K562 (cell line): ENCODE measurements at regions not wholly inside any gene's neighbourhood (a gene's known extent, or its start where the extent isn't known, plus 50 kb on each side); places are given as distances from the start of the nearest gene placed in this dataset.

Experiments
- ATAC-seq: fragments of 200-7000 bp; cut with Tn5 transposase; 3 replicates; pipeline ENCODE4 v1.9.1; 2020; ENCODE audit warnings: moderate library complexity
- BruUV-seq: library from RNA; stranded (reverse); fragments of 400-500 nt; replicated peaks from 2 replicates; lab custom pipeline; 2021; lab: Mats Ljungman, UMichigan
- CTCF ChIA-PET: fragments of 300-600 bp; formaldehyde crosslinking; extraction: SDS; loops from one replicate; lab custom pipeline; 2021; ENCODE audit warnings: low intra/inter-chr PET ratio; lab: Yijun Ruan, JAX
- POLR2A ChIA-PET: fragments of 300-600, 350-650 bp; sonication (Branson Sonifier 250); formaldehyde crosslinking; extraction: SDS; loops from one replicate; lab custom pipeline; 2021; ENCODE audit warnings: antibody characterized with exemption, inconsistent platforms; lab: Yijun Ruan, JAX
- DNase-seq, 4 experiments: peaks; one replicate each; pipeline versions ENCODE4 v3.0.0 to v3.0.0-alpha.2; 2011 to 2018; ENCODE audit warnings: low spot score in 3 of 4, mixed read lengths in 3 of 4; ENCODE audit errors: extremely low read depth in 1 of 4
- FAIRE-seq: peaks from 2 replicates; lab custom pipeline; 2011; peaks lifted over from hg19 to GRCh38; lab: Jason Lieb, UNC
- H2AFZ ChIP-seq: 2 replicates; pipeline ENCODE4 v1.6.0; 2011; ENCODE audit warnings: low read depth, low read length, control low read depth, inconsistent platforms
- H3K27ac ChIP-seq: fragments of 200-600 bp; 3 replicates; pipeline ENCODE4 v1.8.0; 2011; ENCODE audit warnings: low read depth, mild to moderate bottlenecking, control low read depth, inconsistent platforms, low read length, moderate library complexity, mixed read lengths; ENCODE audit errors: extremely low read depth
- H3K27me3 ChIP-seq, 2 experiments: fragments of 300-600 bp in 1 of 2; 2 replicates in 1 of 2; 3 replicates in 1 of 2; pipeline versions ENCODE4 v1.6.0 to v1.8.0; 2011; ENCODE audit warnings: inconsistent platforms in 2 of 2, low read length in 2 of 2, mild to moderate bottlenecking in 1 of 2, mixed read lengths in 1 of 2, moderate library complexity in 1 of 2; ENCODE audit not compliant: control insufficient read depth in 2 of 2, insufficient read depth in 2 of 2
- H3K36me3 ChIP-seq: fragments of 300-600 bp; 3 replicates; pipeline ENCODE4 v1.8.0; 2011; ENCODE audit warnings: mild to moderate bottlenecking, low read length, inconsistent platforms; ENCODE audit not compliant: control insufficient read depth, insufficient read depth
- H3K4me1 ChIP-seq, 2 experiments: fragments of 200-600 bp in 1 of 2; replicated peaks in 1 of 2; 2 replicates in 1 of 2; 3 replicates in 1 of 2; pipeline versions ENCODE4 v1.5.1 to v1.8.0; 2011; ENCODE audit warnings: inconsistent platforms in 2 of 2, low read length in 2 of 2, mild to moderate bottlenecking in 1 of 2, mixed read lengths in 1 of 2, moderate library complexity in 1 of 2; ENCODE audit not compliant: control insufficient read depth in 2 of 2, insufficient read depth in 2 of 2
- H3K4me2 ChIP-seq: 2 replicates; pipeline ENCODE4 v1.6.1; 2011; ENCODE audit warnings: low read length, control low read depth, inconsistent platforms, mixed read lengths; ENCODE audit not compliant: insufficient read depth
- H3K4me3 ChIP-seq: fragments of 200-600 bp; sonication (generic), shearing (Covaris generic); 2 replicates; pipeline ENCODE4 v1.5.1; 2016; ENCODE audit warnings: control low read depth, inconsistent platforms
- H3K79me2 ChIP-seq: fragments of 200-600 bp; 3 replicates; pipeline ENCODE4 v1.8.0; 2011; ENCODE audit warnings: low read length, inconsistent platforms; ENCODE audit not compliant: control insufficient read depth, insufficient read depth
- H3K9ac ChIP-seq, 2 experiments: 2 replicates each; pipeline versions ENCODE4 v1.6.0 to v1.6.1; 2011; ENCODE audit warnings: low read depth in 2 of 2, low read length in 2 of 2, control low read depth in 1 of 2, inconsistent platforms in 1 of 2, mild to moderate bottlenecking in 1 of 2, mixed read lengths in 1 of 2; ENCODE audit not compliant: insufficient read depth in 1 of 2
- H3K9me1 ChIP-seq: one replicate; pipeline ENCODE4 v1.6.0; 2011; ENCODE audit warnings: inconsistent platforms, mild to moderate bottlenecking, low read length, moderate library complexity; ENCODE audit not compliant: control insufficient read depth, insufficient read depth
- H3K9me3 ChIP-seq: replicated peaks from 2 replicates; pipeline ENCODE4 v1.5.1; 2011; ENCODE audit warnings: low read depth, low read length, inconsistent platforms; ENCODE audit not compliant: control insufficient read depth, insufficient read depth
- H4K20me1 ChIP-seq: replicated peaks from 2 replicates; pipeline ENCODE4 v1.6.1; 2011; ENCODE audit warnings: low read length, inconsistent platforms, mixed read lengths; ENCODE audit not compliant: control insufficient read depth, insufficient read depth
- DACH1 ChIP-seq: fragments of 450-650 bp; IDR thresholded peaks from 2 replicates; pipeline ENCODE4 v1.6.1; 2018; ENCODE audit not compliant: partially characterized antibody
- FOXJ3 ChIP-seq: sonication (generic); formaldehyde crosslinking; IDR thresholded peaks from 2 replicates; pipeline ENCODE4 v1.4.0; 2020; ENCODE audit warnings: mild to moderate bottlenecking, missing genetic modification reagents
- GABPA ChIP-seq: fragments of 200-800 bp; sonication (Bioruptor generic); conservative IDR thresholded peaks from 2 replicates; pipeline ENCODE4 v1.6.1; 2016; ENCODE audit warnings: low read depth, missing genetic modification characterization, missing compliant biosample characterization
- PPARD ChIP-seq: fragments of 250-450 bp; sonication (Bioruptor Pico); IDR thresholded peaks from 2 replicates; pipeline ENCODE4 v1.8.0; 2022; ENCODE audit warnings: inconsistent platforms, mild to moderate bottlenecking, moderate library complexity
- SRSF7 ChIP-seq: fragments of 200-400 bp; formaldehyde crosslinking; optimal IDR thresholded peaks from 2 replicates; pipeline ENCODE3; 2017; ENCODE audit warnings: mild to moderate bottlenecking, low read depth, low read length
- TAF1 ChIP-seq: IDR thresholded peaks from 2 replicates; pipeline ENCODE4 v1.6.1; 2011; ENCODE audit warnings: mild to moderate bottlenecking, low read length, moderate library complexity; ENCODE audit not compliant: insufficient read depth, control insufficient read depth, severe bottlenecking; ENCODE audit errors: extremely low read depth
- TCF3 ChIP-seq: sonication (generic); formaldehyde crosslinking; IDR thresholded peaks from 2 replicates; pipeline ENCODE4 v1.4.0; 2020; ENCODE audit warnings: mild to moderate bottlenecking, missing genetic modification reagents
- ZNF12 ChIP-seq: sonication (generic); formaldehyde crosslinking; IDR thresholded peaks from 2 replicates; pipeline ENCODE4 v1.4.0; 2020; ENCODE audit warnings: mild to moderate bottlenecking, missing genetic modification reagents
- WGBS: fragments of 100-300 bp; shearing (Covaris generic); methylation state at CpG from one replicate; pipeline ENCODE4 v1.1.6; 2016; ENCODE audit warnings: low coverage, mixed read lengths; ENCODE audit not compliant: insufficient coverage; ENCODE audit errors: missing lambda C conversion rate; 5-methylcytosine and 5-hydroxymethylcytosine counted together
- in situ Hi-C: fragments of 300-500 bp; cut with MboI; formaldehyde crosslinking; loops from 4 replicates; pipeline ENCODE4 v1.15.0; 2018; ENCODE audit warnings: inconsistent platforms, mixed read lengths
- intact Hi-C: fragments of 100-400 bp; cut with micrococcal nuclease; formaldehyde crosslinking; loops from 2 replicates; pipeline ENCODE4 v1.14.2; 2022
- TF ChIP-seq, protein P1 (sequence below): IDR thresholded peaks from 3 replicates; pipeline ENCODE4 v1.6.1; 2011; ENCODE audit warnings: borderline replicate concordance, mild to moderate bottlenecking; ENCODE audit not compliant: insufficient read length, insufficient read depth
- TF ChIP-seq, protein P2 (sequence below): fragments of 450-650 bp; IDR thresholded peaks from 2 replicates; pipeline ENCODE4 v1.6.1; 2018; ENCODE audit warnings: mild to moderate bottlenecking, low read depth; ENCODE audit not compliant: partially characterized antibody
- TF ChIP-seq, protein P3 (sequence below): fragments of 450-650 bp; IDR thresholded peaks from 2 replicates; pipeline ENCODE4 v1.6.1; 2016; ENCODE audit warnings: low read depth

DNA sequence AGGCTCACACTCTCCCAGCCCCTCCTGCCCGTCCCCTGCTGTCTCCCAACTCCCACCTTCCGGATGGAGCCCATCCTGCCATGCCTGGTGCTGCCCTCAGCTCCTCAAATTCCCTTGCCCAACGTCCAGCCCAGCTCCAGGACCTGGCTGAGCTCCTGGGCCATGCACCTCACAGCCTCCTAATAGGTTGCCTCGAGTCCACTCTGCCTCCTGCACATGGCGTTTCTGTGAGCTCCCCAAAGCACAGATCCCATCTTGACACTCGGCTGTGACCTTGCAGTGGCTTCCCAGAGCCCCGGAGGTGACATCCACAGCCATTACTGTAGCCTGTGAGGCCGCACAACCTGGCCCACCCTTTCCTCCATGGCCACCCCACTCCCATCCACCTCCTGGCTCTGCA lies 191.9 kb upstream of the SALL3 start:
- no peaks in the 10 kb centered on the region; a peak in 1 of 5 replicates for H3K4me1 ChIP-seq
- ChIA-PET POLR2A (interaction anchor here (0.6 kb wide), 1 partner anchor 525 kb away, joined by 3 read pairs; no protein-coding TSS in a partner anchor), CTCF (no interaction called here)
- H3K79me2 ChIP-seq, result no peaks in the 10 kb centered on the region
- whole genome bisulfite sequencing, result 0% methylated on average over 2 of the region's 8 CpGs
- ATAC-seq (no peak), DNase-seq (no peak), FAIRE-seq (no peak)
- peaks cover 0 to 21% of the 10 kb centered on the region in 2 experiments; a peak in 2 of 5 replicates for H3K27me3 ChIP-seq
- H2AFZ ChIP-seq, result no peak overlapping the region
- no peaks in the 10 kb centered on the region for H3K9me1 ChIP-seq
- no peaks in the 10 kb centered on the region for H3K36me3 ChIP-seq
- intact Hi-C loops, result no loop called here
- H3K9me3 ChIP-seq, result no peaks in the 10 kb centered on the region
- no peak overlapping the region for H3K9ac ChIP-seq
- no peak overlapping the region for H3K4me3 ChIP-seq
- no peaks in the 10 kb centered on the region for H4K20me1 ChIP-seq
- no peak overlapping the region for H3K4me2 ChIP-seq
- H3K27ac ChIP-seq, result no peak overlapping the region
- BruUV-seq, result no TSS peak
- in situ Hi-C loops, result no loop called here
- no peak for TF ChIP-seq PPARD
- TF ChIP-seq TCF3, result no peak
- no peak for TF ChIP-seq DACH1
- TF ChIP-seq ZNF12 (CRISPR knock-in tag), result no peak
- no peak for TF ChIP-seq GABPA (tag)
- TF ChIP-seq, protein P1, sequence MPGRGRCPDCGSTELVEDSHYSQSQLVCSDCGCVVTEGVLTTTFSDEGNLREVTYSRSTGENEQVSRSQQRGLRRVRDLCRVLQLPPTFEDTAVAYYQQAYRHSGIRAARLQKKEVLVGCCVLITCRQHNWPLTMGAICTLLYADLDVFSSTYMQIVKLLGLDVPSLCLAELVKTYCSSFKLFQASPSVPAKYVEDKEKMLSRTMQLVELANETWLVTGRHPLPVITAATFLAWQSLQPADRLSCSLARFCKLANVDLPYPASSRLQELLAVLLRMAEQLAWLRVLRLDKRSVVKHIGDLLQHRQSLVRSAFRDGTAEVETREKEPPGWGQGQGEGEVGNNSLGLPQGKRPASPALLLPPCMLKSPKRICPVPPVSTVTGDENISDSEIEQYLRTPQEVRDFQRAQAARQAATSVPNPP, result no peak
- TF ChIP-seq, protein P2, sequence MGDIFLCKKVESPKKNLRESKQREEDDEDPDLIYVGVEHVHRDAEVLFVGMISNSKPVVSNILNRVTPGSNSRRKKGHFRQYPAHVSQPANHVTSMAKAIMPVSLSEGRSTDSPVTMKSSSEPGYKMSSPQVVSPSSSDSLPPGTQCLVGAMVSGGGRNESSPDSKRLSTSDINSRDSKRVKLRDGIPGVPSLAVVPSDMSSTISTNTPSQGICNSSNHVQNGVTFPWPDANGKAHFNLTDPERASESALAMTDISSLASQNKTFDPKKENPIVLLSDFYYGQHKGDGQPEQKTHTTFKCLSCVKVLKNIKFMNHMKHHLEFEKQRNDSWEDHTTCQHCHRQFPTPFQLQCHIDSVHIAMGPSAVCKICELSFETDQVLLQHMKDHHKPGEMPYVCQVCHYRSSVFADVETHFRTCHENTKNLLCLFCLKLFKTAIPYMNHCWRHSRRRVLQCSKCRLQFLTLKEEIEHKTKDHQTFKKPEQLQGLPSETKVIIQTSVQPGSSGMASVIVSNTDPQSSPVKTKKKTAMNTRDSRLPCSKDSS, result no peak
- TF ChIP-seq, protein P3, sequence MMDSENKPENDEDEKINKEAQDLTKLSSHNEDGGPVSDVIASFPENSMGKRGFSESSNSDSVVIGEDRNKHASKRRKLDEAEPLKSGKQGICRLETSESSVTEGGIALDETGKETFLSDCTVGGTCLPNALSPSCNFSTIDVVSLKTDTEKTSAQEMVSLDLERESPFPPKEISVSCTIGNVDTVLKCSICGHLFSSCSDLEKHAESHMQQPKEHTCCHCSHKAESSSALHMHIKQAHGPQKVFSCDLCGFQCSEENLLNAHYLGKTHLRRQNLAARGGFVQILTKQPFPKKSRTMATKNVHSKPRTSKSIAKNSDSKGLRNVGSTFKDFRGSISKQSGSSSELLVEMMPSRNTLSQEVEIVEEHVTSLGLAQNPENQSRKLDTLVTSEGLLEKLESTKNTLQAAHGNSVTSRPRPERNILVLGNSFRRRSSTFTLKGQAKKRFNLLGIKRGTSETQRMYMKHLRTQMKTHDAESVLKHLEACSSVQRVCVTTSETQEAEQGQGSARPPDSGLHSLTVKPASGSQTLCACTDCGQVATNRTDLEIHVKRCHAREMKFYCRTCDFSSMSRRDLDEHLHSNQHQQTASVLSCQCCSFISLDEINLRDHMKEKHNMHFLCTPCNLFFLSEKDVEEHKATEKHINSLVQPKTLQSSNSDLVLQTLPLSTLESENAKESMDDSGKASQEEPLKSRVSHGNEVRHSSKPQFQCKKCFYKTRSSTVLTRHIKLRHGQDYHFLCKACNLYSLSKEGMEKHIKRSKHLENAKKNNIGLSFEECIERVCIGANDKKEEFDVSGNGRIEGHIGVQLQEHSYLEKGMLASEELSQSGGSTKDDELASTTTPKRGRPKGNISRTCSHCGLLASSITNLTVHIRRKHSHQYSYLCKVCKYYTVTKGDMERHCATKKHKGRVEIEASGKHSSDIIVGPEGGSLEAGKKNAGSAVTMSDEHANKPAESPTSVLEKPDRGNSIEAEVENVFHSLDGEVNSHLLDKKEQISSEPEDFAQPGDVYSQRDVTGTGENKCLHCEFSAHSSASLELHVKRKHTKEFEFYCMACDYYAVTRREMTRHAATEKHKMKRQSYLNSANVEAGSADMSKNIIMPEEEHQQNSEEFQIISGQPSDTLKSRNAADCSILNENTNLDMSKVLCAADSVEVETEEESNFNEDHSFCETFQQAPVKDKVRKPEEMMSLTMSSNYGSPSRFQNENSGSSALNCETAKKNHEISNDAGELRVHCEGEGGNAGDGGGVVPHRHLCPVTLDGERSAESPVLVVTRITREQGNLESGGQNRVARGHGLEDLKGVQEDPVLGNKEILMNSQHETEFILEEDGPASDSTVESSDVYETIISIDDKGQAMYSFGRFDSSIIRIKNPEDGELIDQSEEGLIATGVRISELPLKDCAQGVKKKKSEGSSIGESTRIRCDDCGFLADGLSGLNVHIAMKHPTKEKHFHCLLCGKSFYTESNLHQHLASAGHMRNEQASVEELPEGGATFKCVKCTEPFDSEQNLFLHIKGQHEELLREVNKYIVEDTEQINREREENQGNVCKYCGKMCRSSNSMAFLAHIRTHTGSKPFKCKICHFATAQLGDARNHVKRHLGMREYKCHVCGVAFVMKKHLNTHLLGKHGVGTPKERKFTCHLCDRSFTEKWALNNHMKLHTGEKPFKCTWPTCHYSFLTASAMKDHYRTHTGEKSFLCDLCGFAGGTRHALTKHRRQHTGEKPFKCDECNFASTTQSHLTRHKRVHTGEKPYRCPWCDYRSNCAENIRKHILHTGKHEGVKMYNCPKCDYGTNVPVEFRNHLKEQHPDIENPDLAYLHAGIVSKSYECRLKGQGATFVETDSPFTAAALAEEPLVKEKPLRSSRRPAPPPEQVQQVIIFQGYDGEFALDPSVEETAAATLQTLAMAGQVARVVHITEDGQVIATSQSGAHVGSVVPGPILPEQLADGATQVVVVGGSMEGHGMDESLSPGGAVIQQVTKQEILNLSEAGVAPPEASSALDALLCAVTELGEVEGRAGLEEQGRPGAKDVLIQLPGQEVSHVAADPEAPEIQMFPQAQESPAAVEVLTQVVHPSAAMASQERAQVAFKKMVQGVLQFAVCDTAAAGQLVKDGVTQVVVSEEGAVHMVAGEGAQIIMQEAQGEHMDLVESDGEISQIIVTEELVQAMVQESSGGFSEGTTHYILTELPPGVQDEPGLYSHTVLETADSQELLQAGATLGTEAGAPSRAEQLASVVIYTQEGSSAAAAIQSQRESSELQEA, result no peak
- no peak for TF ChIP-seq SRSF7
- no peak for TF ChIP-seq FOXJ3
- TF ChIP-seq TAF1, result no peak
